HG03025 (cell line): ENCODE measurements at regions not wholly inside any gene's neighbourhood (a gene's known extent, or its start where the extent isn't known, plus 50 kb on each side); places are given as distances from the start of the nearest gene placed in this dataset.
"Not testable (repeated sequence)": the region's sequence is repeated elsewhere in the genome, so short reads cannot be mapped to it uniquely, and the experiment has no call there.

Experiments used
- ATAC-seq: cut with Tn5 transposase; IDR thresholded peaks from one replicate; pipeline ENCODE4 v1.9.1; 2021; ENCODE audit warnings: mild to moderate bottlenecking, moderate library complexity; ENCODE audit not compliant: unreplicated experiment, low FRiP score

DNA sequence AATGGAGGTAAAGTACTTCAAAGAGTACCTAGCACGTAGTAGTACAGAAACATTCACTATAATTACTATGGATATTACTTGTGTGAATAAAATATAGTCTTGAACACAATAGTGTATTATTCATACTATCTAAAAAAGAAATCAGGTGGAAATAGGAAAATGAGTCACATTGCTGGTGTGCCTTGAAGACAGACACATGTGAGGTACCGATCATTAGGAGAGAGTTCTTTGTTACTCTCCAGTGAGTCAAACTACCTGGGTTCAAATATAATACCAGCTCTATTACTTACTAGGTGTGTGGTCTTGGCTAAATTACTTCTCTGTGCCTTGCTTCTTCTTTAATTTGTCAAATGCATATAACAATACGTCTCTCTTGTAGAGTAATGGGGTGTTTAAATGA lies 50.8 kb upstream of the BEND6 start:
- ATAC-seq = no peak

DNA sequence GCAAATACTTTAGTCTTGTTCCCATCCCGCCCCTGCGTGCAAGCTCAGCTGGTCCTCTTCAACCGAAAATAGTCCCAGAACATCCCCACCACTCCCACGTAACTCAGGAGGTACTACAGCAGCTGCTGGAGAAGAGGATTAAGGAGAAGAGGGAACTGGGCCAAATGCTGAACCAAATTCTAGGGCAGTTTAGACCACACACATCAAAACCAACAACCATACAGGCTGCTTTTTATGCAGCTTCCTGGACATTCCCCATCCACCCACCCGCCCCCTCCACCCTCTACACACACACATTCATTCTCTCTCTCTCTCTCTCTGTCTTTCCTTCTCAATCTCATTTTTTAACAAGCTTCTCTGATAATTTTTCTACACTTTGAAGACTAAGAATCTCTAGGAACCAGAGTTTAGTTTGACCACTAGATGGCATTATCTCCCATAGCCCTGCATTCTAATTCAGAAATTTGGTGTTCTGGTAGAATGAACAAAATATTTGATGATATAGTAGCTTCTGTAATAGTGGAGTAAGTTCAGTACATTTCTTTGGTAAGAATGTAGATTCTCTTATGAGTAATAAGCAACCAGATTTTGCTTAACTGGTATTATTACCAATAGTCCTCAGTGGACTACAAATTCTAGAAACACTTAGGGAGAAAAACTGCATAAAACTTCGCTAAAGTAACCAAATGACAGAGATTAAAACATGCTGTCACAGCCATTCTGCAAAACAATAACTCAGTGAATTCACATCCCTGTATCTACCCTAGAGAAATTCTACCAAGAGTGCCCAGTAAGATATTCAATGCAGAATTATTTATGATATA lies 52.1 kb upstream of the BEND6 start:
- ATAC-seq = no peak

DNA sequence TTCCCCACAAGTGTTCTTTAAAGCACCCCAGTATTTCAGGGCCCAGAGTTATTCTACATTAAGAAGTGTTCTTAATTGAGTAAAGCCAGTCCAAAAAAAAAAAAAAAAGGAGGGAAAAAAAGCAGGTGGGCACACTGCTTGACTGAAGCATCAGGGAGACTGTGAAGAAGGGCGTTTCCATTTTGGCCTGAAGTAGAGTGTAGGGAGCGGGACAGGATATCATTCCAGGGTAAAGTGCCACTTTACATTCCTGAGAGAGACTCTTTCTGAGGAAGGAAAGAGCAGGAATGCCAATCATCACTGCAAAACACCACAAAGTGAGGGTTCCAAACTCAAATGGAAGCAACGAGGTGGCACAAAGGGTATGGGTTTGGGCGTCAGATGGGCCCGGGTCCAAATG lies 54.1 kb upstream of the BEND6 start:
- ATAC-seq = no peak

DNA sequence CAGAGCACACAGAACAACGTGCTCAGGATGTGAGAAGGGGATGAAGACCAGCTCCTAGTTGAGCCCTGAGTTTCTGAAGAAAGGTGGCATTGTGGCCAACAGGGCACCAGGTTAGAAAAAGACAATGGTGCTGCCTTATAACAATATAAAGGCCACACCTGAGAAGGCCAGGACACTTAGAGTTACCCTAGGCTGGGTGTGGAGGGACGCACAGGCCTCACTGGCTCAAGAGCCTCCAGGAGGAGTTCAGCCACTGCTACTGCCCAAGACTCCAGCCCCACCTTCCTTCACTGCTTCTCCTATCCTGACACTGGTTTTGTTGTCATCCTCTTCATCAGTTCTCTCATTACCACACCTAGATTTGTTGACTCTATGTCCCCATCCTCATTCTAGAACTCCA lies 55.2 kb upstream of the BEND6 start:
- no peak for ATAC-seq

- no peak for ATAC-seq
These were observed 55.6 kb upstream of the BEND6 start for GRCh38 chr6:56899311-56899710.

GRCh38 chr6:56897789-56898529 lies 56.9 kb upstream of the BEND6 start:
- no peak for ATAC-seq

DNA sequence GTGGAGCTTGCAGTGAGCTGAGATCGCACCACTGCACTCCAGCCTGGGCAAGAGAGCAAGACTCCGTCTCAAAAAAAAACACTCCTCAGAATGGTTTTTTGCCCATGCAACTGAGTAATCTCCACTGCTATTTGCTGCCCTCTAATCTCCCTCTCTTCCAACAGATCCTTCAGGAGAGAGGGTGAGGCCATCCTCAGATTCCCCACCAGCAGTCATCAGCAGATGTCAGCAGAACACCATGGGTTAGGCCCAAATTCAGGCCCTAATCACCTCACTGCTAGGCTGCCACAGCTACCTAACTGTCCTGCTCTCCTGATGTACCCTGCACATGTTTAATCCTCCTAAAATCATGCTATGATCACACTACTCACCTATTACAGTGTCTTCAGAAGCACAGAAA lies 63.2 kb upstream of the BEND6 start:
- no peak for ATAC-seq

DNA sequence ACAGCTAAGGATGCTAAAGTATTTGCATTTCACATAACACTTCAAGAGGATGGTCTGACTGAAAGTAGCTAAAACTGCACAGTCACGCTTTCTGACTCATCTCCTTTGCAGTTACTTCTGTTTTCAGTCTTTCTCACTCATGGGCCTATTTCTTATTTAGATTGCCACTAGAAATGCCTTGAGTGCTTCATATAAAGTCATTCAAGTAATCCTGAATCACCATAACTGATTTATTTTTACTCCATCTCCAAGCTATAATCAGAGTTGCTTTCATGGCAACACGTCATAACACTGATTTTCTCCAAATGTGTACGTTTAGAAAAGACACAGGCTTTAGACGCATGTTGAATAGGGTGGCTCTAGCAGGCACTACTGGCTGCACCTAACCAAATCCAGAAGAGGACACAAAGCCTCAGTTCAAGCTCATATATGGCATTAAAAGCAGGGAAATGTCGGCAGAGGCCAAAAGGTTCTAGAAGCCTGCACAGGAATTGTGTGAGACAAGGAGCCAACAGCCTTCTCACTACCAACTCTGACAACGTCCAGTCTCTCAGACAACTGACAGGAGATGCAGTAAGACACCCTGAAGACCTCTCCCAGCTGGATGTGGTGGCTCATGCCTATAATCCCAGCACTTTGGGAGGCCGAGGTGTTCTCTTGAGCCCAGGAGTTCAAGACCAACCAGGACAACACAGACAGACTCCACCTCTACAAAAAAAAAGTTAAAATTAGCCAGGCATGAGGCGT lies 64.1 kb upstream of the BEND6 start:
- ATAC-seq = peak; percentile 95

GRCh38 chr6:56890066-56890465 lies 64.8 kb upstream of the BEND6 start:
- ATAC-seq = no peak

DNA sequence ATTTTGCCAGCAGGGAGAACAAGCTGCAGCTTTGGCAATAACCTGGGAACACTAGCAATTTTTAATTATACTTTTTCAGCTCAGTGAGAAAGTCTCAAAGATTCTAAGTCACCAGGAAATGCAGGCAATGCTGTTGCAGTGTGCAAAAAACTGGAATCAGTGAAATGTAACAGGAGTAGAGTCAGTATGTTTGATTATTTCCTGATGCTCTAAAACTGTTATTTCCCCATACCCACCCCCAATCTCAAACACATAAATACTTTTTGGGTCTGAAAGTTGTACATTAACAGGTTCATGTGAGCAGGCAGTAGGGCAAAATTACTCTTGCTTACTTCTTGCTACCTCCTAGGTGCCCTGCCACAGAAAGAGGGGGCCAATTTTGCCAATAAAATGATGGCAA lies 65.4 kb upstream of the BEND6 start:
- ATAC-seq = no peak

DNA sequence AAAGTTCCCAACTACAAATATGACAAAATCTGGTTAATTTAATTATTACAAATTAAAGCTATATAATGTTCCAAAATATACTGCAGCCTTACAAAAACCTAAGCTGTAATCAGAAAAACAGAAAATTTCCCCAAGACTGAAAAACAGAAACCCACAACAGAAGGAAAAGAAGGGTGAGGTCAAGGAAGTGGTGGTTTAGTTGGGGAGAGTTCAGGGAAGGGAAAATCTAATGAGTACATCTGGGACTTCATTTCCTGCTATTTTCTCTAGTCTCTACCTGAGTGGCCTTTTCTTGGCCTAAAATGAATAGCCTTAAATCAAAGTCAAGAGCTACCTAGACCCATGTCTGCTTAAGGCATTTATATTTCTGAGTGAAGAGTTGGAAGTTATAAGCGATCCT lies 66.2 kb upstream of the BEND6 start:
- no peak for ATAC-seq

- no peak for ATAC-seq
These were observed 67.8 kb upstream of the BEND6 start for GRCh38 chr6:56887086-56887485.

DNA sequence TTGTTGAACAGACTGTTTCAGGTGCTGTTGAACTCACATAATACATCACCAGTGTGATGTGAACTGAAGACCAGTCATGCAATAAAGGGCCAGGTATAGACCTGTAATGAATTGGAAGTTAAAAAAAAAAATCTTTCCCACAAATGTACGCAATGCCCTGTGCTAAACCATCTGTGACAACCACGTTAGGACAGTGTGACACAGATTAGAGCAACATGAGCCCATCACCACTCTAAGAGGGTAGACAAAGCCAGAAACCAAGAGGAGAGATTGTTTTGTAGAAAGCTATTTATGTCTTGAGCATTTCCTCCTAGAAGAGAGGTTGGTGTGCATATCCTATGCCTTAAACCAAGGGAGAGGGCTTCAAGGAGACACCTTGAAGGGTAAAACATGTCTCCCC lies 77.0 kb upstream of the BEND6 start:
- ATAC-seq = no peak

DNA sequence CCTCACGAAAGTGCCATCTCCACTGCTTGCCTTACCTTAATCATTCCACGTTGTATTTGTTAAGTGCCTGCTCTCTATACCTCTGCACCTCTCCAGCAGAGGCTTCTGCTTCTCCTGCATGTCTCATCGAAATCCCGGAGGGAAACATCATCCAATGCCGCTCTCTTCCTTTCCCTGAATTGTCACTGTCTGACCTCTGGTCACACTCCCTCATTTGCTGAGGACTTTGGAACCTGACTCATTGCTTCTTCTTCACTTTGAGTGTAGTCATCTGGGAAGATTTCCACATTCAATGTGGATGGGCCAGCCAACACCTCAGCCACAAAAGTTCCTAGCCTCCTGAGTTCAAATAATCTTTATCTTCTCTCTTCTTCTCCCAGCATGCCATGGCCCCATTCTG lies 78.9 kb upstream of the BEND6 start:
- no peak for ATAC-seq

DNA sequence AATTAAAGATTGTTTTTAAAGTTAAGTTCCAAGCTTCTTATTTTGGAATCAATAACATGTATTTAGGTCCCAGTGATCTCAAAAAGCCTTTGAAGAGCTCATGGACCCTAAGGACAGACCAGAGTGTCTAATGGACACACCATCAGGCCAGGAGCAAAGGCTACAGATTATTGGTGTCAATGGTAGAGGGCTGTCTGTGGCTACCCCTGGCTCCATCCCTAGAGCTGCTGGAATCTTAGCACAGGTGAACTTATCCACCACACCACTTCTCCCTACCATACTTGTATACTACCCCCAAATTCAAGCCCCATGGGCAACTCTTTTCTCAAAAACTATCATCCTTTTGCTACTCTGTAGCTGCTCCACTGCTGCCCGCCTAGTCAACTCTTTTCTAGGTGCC lies 79.4 kb upstream of the BEND6 start:
- ATAC-seq = no peak

DNA sequence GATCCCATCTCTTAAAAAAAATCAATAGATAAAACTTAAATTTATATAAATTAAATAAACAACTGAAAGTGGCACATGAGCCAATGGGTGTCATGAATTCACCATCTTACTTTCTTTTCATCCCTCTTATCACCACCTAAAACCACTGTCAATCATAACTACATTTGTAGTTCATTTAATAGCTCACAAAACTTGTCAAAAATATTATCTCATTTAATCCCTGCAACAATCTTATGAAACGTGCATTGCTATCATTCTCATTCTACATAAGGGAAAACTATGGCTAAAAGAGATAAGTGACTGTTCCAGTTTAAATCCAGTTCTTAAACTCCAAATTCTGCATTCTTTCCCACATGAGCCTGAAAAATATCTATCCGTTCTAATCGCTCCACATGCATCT lies 80.6 kb upstream of the BEND6 start:
- no peak for ATAC-seq

GRCh38 chr6:56870053-56870452 lies 84.9 kb upstream of the BEND6 start:
- not testable (repeated sequence) for ATAC-seq

- no peak for ATAC-seq
These were observed 85.6 kb upstream of the BEND6 start for GRCh38 chr6:56869346-56869745.

- no peak for ATAC-seq
These were observed 86.2 kb upstream of the BEND6 start for GRCh38 chr6:56868687-56869086.

DNA sequence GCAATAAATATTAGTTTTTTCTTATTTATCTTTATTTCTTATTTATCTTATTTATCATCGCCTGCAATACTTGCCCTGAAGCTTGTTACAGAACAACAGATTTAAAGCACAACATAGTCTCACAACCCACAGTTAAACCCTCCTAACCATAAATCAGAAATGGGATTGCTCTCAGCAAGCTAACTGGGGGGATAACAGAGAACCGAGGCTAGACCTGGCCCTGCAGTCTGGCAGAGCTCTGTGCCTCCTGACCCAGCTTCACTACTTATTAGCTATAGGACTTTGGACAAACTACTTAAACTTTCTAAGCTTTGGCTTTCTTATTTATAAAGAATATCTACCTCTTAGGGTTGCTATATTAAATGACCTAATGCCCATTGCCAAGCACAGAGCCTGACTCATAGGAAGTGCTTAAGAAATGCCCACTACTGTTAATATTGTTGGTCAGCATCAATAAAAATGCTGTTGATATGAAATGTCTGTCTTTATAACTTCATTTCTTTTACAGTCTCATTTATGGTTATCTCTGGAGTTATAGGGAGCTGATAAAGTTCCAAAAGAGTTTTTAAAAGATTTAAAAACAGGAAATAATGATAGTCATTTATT lies 87.9 kb upstream of the BEND6 start:
- ATAC-seq = no peak
